GM12875 (cell line): ENCODE measurements at regions not wholly inside any gene's neighbourhood (a gene's known extent, or its start where the extent isn't known, plus 50 kb on each side); places are given as distances from the start of the nearest gene placed in this dataset.
"Not testable (repeated sequence)": the region's sequence is repeated elsewhere in the genome, so short reads cannot be mapped to it uniquely, and the experiment has no call there.

ENCODE experiments used
- H3K4me3 ChIP-seq: one replicate; pipeline ENCODE4 v1.5.1; 2011; ENCODE audit warnings: low read depth, low read length, control low read depth
- TF ChIP-seq, protein P1 (sequence below): IDR thresholded peaks from 2 replicates; pipeline ENCODE4 v1.5.1; 2011; ENCODE audit warnings: low read depth, mild to moderate bottlenecking, control low read depth, inconsistent platforms, low read length, moderate library complexity, borderline replicate concordance; ENCODE audit not compliant: insufficient read depth

DNA sequence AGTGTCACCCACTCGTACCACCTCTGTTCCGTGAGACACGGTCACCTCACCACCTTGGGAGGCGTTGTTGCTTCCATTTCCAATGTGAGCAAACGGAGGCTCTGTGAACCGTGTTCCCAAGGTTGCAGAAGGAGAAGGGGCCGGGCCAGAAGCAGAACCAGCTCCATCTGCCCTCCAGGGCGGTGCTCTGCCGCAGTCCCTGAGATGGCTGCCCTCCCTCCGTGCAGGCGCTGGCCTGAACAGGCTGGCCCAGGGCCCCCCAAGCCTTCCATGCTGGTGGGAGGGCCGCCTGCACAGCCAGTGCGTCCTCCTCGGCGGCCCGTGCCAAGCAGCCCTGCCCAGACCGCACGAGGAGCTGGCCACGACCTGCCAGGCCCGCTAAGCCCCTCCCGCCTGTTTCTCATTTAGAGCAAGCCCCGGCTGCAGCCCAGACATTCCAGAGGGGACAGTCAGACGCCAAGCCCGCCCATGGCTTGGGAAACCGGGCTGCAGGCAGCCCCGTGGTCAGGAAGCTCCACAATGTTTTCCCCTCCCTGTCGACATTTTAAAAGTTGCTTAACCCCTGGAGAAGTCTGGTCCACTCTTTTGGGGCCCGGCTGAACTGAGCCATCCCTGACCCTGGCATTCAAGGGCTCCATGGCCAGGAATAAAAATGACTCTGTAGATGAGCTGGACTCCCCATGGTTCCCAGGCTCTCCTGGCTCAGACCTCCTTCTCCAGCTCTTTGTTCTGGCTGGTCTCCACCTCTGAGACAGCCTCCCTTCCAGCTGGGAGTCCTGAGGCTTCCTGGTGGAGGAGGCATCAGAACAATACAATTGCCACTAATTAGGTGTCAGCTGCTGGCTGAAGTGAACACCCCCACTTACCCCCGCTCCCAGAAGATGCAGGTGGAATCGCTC, 236.0 kb downstream of the BCL11B start:
- TF ChIP-seq, protein P1, sequence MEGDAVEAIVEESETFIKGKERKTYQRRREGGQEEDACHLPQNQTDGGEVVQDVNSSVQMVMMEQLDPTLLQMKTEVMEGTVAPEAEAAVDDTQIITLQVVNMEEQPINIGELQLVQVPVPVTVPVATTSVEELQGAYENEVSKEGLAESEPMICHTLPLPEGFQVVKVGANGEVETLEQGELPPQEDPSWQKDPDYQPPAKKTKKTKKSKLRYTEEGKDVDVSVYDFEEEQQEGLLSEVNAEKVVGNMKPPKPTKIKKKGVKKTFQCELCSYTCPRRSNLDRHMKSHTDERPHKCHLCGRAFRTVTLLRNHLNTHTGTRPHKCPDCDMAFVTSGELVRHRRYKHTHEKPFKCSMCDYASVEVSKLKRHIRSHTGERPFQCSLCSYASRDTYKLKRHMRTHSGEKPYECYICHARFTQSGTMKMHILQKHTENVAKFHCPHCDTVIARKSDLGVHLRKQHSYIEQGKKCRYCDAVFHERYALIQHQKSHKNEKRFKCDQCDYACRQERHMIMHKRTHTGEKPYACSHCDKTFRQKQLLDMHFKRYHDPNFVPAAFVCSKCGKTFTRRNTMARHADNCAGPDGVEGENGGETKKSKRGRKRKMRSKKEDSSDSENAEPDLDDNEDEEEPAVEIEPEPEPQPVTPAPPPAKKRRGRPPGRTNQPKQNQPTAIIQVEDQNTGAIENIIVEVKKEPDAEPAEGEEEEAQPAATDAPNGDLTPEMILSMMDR: no peak
- H3K4me3 ChIP-seq: no peak overlapping the region

DNA sequence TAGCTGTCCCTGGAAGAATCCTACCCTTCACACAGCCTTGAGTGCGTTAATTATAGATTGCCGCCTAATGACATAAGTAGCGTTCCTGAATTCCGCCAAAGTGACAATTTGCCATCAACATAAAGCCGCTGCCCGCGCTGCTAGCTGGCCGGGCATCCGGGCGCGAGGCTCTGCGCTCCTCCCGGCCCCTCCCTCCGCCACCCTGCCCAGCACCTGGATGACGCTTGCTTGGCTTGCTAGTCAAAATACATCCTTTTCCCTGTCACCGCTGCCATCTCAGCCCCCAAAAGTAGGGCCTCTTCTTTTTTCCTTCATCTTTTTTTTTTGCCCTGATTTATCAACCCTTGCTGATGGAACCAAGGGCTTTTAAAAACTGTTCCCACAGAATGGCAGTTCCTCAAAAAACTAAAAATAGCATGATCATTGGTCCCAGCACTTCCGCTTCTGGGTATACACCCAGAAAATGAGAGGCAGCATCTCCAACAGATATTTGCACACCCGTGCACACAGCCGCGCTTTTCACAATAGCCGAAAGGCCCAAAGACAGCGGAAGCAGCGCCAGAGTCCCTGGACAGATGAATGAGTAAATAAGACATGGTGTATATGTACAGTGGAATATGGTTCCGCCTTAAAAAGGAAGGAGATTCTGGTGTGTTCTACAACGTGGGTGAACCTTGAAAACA, 235.2 kb downstream of the BCL11B start:
- TF ChIP-seq, protein P1: no peak
- no peak overlapping the region for H3K4me3 ChIP-seq

DNA sequence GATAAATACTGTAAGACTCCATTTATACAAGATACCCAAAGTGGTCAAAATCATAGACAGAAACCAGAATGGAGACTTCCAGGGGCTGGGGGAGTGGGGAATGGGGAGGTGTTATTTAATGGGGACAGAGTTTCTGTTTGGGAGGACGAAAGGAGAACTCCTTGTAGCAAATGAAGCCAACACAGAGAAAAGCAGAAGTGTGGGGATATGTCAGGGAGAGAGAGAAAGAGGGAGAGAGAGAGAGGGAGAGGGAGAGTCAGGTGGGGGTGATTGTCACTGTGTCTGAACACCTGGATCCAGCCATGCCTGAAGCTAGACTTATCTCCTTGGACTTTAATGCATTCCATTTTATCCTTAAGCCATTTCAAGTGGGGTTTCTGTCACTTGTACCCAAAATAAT, 234.7 kb downstream of the BCL11B start:
- not testable (repeated sequence) for H3K4me3 ChIP-seq

DNA sequence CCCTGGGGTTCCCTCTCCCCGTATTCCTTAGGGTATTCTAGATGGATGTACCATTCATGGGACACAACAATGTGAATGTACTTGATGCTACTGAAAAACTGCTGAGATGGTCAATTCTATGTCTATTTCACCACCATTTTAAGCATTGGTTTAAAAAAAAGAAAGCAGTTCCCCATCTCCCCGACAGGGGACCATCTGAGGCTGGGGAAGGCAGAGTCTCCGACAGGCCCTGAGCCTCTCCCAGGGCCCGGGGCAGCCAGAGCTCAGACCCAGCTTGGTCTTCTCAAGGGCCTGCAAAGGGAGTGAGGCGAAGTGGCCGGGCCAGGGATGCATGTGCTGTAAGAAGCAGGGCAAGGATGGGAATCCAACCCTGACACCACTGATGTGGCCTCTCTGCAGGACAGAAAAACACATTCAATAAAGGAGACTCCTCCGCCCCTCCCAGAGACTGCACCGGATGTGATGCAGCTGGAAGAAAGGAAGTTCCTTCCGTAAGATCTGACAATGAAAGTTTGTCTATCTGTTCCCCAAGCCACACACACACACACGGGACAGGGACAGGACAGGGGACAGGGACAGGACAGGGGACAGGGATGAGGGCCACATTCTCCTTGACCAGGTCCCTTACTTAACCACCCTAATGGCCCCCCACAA, 234.1 kb downstream of the BCL11B start:
- H3K4me3 ChIP-seq: no peak overlapping the region
- TF ChIP-seq, protein P1: no peak

DNA sequence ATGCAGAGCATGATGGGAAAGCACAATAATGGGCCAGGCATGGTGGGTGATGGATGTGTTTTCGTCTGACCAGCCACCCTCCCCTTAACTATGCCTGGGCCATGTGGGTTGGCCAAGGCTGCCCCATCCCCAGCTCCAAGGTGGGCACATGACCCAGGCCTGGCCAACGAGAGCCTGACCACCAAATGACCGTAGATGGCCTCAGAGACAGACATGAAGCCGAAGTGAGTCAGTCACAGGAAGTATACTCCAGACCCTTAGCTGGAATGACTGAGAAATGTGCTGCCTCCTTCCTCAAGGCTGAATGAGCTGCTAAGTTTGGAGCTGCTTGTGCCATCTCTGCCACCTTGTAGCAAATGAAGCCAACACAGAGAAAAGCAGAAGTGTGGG, 233.6 kb downstream of the BCL11B start:
- TF ChIP-seq, protein P1: no peak
- H3K4me3 ChIP-seq: no peak overlapping the region

DNA sequence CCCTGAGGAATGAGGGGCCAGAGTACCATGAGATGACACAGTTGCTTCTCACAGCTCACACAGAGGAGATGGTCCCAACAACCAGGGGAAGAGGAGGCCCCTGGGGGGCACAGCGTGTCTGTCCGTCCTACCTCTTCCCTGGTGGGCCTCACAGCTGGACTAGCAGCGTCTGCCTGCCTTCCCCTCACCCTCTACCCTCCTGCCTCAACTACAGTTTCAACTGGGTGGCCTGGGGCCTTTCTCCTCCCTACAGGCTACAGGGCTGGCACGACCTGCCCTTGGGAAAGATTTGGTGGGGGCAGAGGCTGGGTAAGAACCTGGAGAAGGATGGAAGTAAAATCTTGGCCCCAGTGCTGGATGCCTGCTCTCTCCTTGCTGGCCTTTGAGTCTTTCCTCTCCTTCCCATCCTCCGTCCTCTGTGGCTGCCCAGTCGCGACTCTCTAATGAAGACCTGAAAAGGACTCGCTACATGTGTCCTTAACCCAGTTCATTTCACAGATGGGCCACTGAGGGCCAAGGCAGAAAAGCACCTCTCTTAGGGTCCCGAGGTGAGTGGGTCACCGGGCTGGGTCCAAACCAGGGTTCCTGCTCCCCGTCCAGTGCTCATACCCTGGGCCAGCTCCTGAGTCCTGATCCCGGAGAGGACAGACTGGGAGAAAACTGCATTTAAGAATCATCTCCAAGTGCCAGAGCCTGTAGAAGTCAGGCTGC, 232.5 kb downstream of the BCL11B start:
- no peak overlapping the region for H3K4me3 ChIP-seq
- TF ChIP-seq, protein P1: no peak

DNA sequence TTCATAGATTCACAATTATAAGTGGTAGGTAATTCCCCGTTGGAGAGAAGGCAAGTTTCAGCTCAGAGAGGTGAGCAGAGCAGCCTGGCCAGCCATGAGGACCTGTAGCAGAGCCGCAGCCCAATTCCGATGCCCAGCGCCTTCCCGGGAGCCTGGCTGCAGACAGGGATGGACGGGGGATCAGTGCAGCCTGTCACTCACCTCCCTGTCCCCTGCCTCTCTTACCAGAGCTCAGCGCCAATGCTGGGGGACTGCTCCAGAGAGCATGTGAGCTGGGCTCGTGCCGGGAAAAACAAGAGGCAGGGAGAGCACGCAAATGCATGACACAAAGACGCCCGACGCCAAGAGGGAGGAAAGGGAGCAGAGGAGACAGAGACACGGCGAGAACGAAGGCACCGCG, 231.9 kb downstream of the BCL11B start:
- TF ChIP-seq, protein P1: no peak
- H3K4me3 ChIP-seq: no peak overlapping the region
